Endothelial cell of umbilical vein (primary cell): ENCODE measurements at regions not wholly inside any gene's neighbourhood (a gene's known extent, or its start where the extent isn't known, plus 50 kb on each side); places are given as distances from the start of the nearest gene placed in this dataset.

Source experiments
- BruUV-seq: library from RNA; stranded (reverse); fragments of 400-500 nt; replicated peaks from 2 replicates; lab custom pipeline; 2021; lab: Mats Ljungman, UMichigan
- CTCF ChIA-PET: fragments of 300-600, 350-600 bp; sonication (Branson Sonifier 250); formaldehyde crosslinking; loops from one replicate; lab custom pipeline; 2021; ENCODE audit warnings: antibody characterized with exemption, inconsistent platforms; lab: Charles Lee
- POLR2A ChIA-PET: fragments of 300-600, 350-600 bp; sonication (Branson Sonifier 250); formaldehyde crosslinking; loops from one replicate; lab custom pipeline; 2021; ENCODE audit warnings: antibody characterized with exemption, inconsistent platforms; lab: Charles Lee
- DNase-seq: peaks from one replicate; pipeline ENCODE4 v3.0.0-alpha.2; 2011; ENCODE audit warnings: low read depth, low spot score
- FAIRE-seq: peaks from 2 replicates; lab custom pipeline; 2011; peaks lifted over from hg19 to GRCh38; lab: Jason Lieb, UNC
- H2AFZ ChIP-seq: 2 replicates; pipeline ENCODE4 v1.6.0; 2012; ENCODE audit warnings: low read depth, low read length, control low read depth, inconsistent platforms
- H3K27ac ChIP-seq: 2 replicates; pipeline ENCODE4 v1.5.1; 2011; ENCODE audit warnings: low read depth, mild to moderate bottlenecking, control low read depth, low read length, moderate library complexity; ENCODE audit not compliant: insufficient read depth
- H3K27me3 ChIP-seq, 2 experiments: 2 replicates each; pipeline versions ENCODE4 v1.6.0 to v1.6.1; 2011; ENCODE audit warnings: low read length in 2 of 2, mixed read lengths in 1 of 2; ENCODE audit not compliant: control insufficient read depth in 2 of 2, insufficient read depth in 2 of 2
- H3K36me3 ChIP-seq, 2 experiments: 2 replicates in 1 of 2; 3 replicates in 1 of 2; pipeline ENCODE4 v1.5.1; 2011; ENCODE audit warnings: low read length in 2 of 2, mild to moderate bottlenecking in 1 of 2, moderate library complexity in 1 of 2; ENCODE audit not compliant: control insufficient read depth in 2 of 2, insufficient read depth in 2 of 2; ENCODE audit errors: extremely low read depth in 1 of 2
- H3K4me1 ChIP-seq: 3 replicates; pipeline ENCODE4 v1.5.1; 2011; ENCODE audit warnings: mild to moderate bottlenecking, low read length; ENCODE audit not compliant: control insufficient read depth, insufficient read depth; ENCODE audit errors: extremely low read depth
- H3K4me2 ChIP-seq: 2 replicates; pipeline ENCODE4 v1.6.1; 2011; ENCODE audit warnings: low read length, control low read depth, mixed read lengths; ENCODE audit not compliant: insufficient read depth
- H3K4me3 ChIP-seq, 3 experiments: fragments of 200-600 bp in 1 of 3; sonication (generic), shearing (Covaris generic) in 1 of 3; replicated peaks in 1 of 3; 2 replicates each; pipeline ENCODE4 v1.5.1; 2011 to 2016; ENCODE audit warnings: control low read depth in 3 of 3, low read length in 3 of 3, mild to moderate bottlenecking in 2 of 3, inconsistent platforms in 1 of 3, low read depth in 1 of 3, moderate library complexity in 1 of 3; ENCODE audit not compliant: insufficient read depth in 1 of 3
- H3K79me2 ChIP-seq: 2 replicates; pipeline ENCODE4 v1.6.0; 2012; ENCODE audit warnings: low read length, inconsistent platforms; ENCODE audit not compliant: control insufficient read depth, insufficient read depth
- H3K9ac ChIP-seq: replicated peaks from 2 replicates; pipeline ENCODE3; 2011; ENCODE audit warnings: low read length, control low read depth; ENCODE audit not compliant: insufficient read depth; ENCODE audit errors: extremely low read depth
- H3K9me1 ChIP-seq: replicated peaks from 3 replicates; pipeline ENCODE4 v1.6.0; 2011; ENCODE audit warnings: mild to moderate bottlenecking, low read length; ENCODE audit not compliant: control insufficient read depth, insufficient read depth; ENCODE audit errors: extremely low read depth
- H3K9me3 ChIP-seq: replicated peaks from 2 replicates; pipeline ENCODE4 v1.5.1; 2012; ENCODE audit warnings: low read length, inconsistent platforms; ENCODE audit not compliant: control insufficient read depth, insufficient read depth
- H4K20me1 ChIP-seq: replicated peaks from 2 replicates; pipeline ENCODE3; 2011; ENCODE audit warnings: mild to moderate bottlenecking, low read length; ENCODE audit not compliant: control insufficient read depth, insufficient read depth; ENCODE audit errors: extremely low read depth
- EZH2 ChIP-seq: IDR thresholded peaks from 2 replicates; pipeline ENCODE4 v1.6.1; 2012; ENCODE audit warnings: borderline replicate concordance, low read depth, mild to moderate bottlenecking, moderate library complexity, low read length, inconsistent platforms; ENCODE audit not compliant: severe bottlenecking
- FOS ChIP-seq: IDR thresholded peaks from 2 replicates; pipeline ENCODE4 v1.6.1; 2011; ENCODE audit warnings: mild to moderate bottlenecking, low read length, moderate library complexity, borderline replicate concordance; ENCODE audit not compliant: insufficient read depth
- GATA2 ChIP-seq: IDR thresholded peaks from 2 replicates; pipeline ENCODE4 v1.7.0; 2011; ENCODE audit warnings: low read depth, mild to moderate bottlenecking, moderate library complexity, mixed read lengths, low read length; ENCODE audit not compliant: insufficient read length, insufficient read depth
- JUN ChIP-seq: IDR thresholded peaks from 2 replicates; pipeline ENCODE4 v1.6.1; 2011; ENCODE audit warnings: borderline replicate concordance, low read depth; ENCODE audit not compliant: insufficient read length, insufficient read depth
- MYC ChIP-seq: IDR thresholded peaks from one replicate; pipeline ENCODE4 v1.6.1; 2011; ENCODE audit warnings: mild to moderate bottlenecking, low read depth, low read length
- POLR2A ChIP-seq: IDR thresholded peaks from 2 replicates; pipeline ENCODE4 v1.6.1; 2012; ENCODE audit warnings: low read depth, mild to moderate bottlenecking, control low read depth, low read length
- POLR2AphosphoS5 ChIP-seq: IDR thresholded peaks from 2 replicates; pipeline ENCODE4 v1.6.1; 2012; ENCODE audit warnings: low read depth, mild to moderate bottlenecking, control low read depth, low read length, moderate library complexity; ENCODE audit not compliant: insufficient read depth
- dilution Hi-C: fragments of 300-500 bp; cut with MboI; formaldehyde crosslinking; loops from one replicate; pipeline ENCODE4 v1.15.0; 2019; ENCODE audit warnings: low sequenced_read_pairs; ENCODE audit not compliant: extremely low pct_ligation_motif_present
- intact Hi-C: fragments of 100-400 bp; cut with micrococcal nuclease; formaldehyde crosslinking; loops from one replicate; pipeline ENCODE4 v1.10.0; 2022
- TF ChIP-seq, protein P1 (sequence below): IDR thresholded peaks from 2 replicates; pipeline ENCODE4 v1.6.1; 2011; ENCODE audit not compliant: insufficient read depth, insufficient read length
- TF ChIP-seq, protein P2 (sequence below), 2 donors: IDR thresholded peaks; 1 replicate in 1 of 2; 2 replicates in 1 of 2; pipeline ENCODE4 v1.5.1; 2011; ENCODE audit warnings: low read length in 2 of 2, mild to moderate bottlenecking in 2 of 2, moderate library complexity in 2 of 2, control low read depth in 1 of 2, inconsistent platforms in 1 of 2, low read depth in 1 of 2; ENCODE audit not compliant: insufficient read depth in 1 of 2; ENCODE audit errors: extremely low read depth in 1 of 2

DNA sequence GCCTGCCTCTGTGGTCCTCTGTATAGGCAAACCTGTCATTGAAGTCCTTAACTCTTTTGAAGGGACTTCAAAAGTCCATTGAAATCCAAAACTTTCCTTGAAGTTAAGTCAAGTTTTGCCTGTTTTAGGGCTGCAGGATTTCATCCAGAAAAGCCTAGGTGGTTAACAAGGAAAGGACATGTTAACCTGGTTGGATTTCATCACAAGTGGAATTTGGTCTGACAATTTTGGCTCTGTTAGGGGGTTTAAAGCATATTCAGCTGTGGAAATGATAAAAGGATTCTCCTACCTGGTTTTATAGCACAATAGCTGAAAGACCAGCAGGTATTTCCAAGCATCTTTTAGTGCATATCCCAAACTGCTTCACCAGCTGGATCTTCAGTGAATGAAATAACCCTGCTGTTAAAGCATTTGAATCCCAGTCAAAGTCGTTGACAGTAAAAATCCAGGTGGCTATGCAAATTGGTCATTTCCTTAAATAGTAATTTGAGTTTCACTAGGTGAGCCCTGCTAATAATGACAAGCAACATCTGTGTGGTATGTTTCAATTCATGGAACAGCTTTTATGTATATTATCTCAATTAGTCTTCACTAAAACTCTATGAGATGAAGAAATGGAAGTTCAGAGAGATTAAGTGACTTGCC lies 400.5 kb downstream of the ETNK1 start:
- H3K79me2 ChIP-seq = no peaks in the 10 kb centered on the region
- TF ChIP-seq, protein P1, sequence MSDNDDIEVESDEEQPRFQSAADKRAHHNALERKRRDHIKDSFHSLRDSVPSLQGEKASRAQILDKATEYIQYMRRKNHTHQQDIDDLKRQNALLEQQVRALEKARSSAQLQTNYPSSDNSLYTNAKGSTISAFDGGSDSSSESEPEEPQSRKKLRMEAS = no peak
- no peak for TF ChIP-seq JUN
- no peak for TF ChIP-seq EZH2
- no peak for TF ChIP-seq POLR2AphosphoS5
- no peak for TF ChIP-seq MYC
- no peak for TF ChIP-seq FOS
- no peak for TF ChIP-seq GATA2
- TF ChIP-seq, protein P2, sequence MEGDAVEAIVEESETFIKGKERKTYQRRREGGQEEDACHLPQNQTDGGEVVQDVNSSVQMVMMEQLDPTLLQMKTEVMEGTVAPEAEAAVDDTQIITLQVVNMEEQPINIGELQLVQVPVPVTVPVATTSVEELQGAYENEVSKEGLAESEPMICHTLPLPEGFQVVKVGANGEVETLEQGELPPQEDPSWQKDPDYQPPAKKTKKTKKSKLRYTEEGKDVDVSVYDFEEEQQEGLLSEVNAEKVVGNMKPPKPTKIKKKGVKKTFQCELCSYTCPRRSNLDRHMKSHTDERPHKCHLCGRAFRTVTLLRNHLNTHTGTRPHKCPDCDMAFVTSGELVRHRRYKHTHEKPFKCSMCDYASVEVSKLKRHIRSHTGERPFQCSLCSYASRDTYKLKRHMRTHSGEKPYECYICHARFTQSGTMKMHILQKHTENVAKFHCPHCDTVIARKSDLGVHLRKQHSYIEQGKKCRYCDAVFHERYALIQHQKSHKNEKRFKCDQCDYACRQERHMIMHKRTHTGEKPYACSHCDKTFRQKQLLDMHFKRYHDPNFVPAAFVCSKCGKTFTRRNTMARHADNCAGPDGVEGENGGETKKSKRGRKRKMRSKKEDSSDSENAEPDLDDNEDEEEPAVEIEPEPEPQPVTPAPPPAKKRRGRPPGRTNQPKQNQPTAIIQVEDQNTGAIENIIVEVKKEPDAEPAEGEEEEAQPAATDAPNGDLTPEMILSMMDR (IDR thresholded peaks at IDR 0.05; ENCODE audit: extremely low read depth in 1 of 2, insufficient read depth in 1 of 2, low read depth in 1 of 2, low read length in 2 of 2) = no peak
- no peak for TF ChIP-seq POLR2A

More for the DNA sequence above, 400.5 kb downstream of the ETNK1 start:
- Histone ChIP-seq H3K4me2 (no peak overlapping the region), H3K27me3 (no peaks in the 10 kb centered on the region), H3K9me3 (no peaks in the 10 kb centered on the region), H3K9ac (no peak overlapping the region), H2AFZ (no peak overlapping the region), H4K20me1 (no peaks in the 10 kb centered on the region), H3K9me1 (no peaks in the 10 kb centered on the region), H3K4me3 (no peak overlapping the region), H3K36me3 (no peaks in the 10 kb centered on the region), H3K27ac (no peak overlapping the region), H3K4me1 (no peaks in the 10 kb centered on the region)
- FAIRE-seq (no peak), DNase-seq (no peak)
- BruUV-seq = no TSS peak
- intact Hi-C loops = no loop called here
- dilution Hi-C loops = no loop called here
- ChIA-PET POLR2A (no interaction called here), CTCF (interaction anchor here (0.9 kb wide), 1 partner anchor 169 kb away, joined by 3 read pairs; no protein-coding TSS in a partner anchor)
